ENCODE measurements at regions not wholly inside any gene's neighbourhood (a gene's known extent, or its start where the extent isn't known, plus 50 kb on each side); places are given as distances from the start of the nearest gene placed in this dataset.

DNA sequence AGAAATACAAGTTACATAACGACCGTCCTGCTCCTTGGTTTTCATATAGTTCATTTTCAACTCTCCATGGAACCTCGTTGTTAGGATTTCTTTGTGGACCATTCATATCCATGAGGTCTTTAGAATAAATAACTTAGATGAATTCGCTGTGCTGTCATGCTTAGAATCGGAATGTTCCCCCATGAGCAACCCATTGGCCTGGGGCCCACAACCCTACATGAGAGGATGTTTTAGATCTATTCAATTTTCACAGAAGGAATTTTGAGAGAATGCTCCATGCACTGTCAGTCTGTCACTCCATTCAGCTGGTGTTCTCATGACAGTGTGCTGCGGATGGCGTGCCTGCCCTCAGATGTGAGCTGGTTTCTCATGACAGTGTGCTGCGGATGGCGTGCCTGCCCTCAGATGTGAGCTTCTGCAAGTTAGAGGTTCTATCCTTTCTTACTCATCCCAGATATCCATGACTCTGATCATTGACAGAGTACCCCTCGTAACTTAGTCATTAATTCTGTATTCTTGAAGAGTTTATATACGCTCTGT lies 1193.1 kb downstream of the EFNB2 start:
- TF ChIP-seq POLR2A (IDR thresholded peaks at IDR 0.05; ENCODE audit: extremely low read depth, insufficient read length) (no peak), MYC (IDR thresholded peaks at IDR 0.05; ENCODE audit: low read depth, low read length) (no peak)
- TF ChIP-seq, protein P1, sequence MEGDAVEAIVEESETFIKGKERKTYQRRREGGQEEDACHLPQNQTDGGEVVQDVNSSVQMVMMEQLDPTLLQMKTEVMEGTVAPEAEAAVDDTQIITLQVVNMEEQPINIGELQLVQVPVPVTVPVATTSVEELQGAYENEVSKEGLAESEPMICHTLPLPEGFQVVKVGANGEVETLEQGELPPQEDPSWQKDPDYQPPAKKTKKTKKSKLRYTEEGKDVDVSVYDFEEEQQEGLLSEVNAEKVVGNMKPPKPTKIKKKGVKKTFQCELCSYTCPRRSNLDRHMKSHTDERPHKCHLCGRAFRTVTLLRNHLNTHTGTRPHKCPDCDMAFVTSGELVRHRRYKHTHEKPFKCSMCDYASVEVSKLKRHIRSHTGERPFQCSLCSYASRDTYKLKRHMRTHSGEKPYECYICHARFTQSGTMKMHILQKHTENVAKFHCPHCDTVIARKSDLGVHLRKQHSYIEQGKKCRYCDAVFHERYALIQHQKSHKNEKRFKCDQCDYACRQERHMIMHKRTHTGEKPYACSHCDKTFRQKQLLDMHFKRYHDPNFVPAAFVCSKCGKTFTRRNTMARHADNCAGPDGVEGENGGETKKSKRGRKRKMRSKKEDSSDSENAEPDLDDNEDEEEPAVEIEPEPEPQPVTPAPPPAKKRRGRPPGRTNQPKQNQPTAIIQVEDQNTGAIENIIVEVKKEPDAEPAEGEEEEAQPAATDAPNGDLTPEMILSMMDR (IDR thresholded peaks at IDR 0.05; ENCODE audit: low read depth, low read length), result no peak
- TF ChIP-seq, protein P2, sequence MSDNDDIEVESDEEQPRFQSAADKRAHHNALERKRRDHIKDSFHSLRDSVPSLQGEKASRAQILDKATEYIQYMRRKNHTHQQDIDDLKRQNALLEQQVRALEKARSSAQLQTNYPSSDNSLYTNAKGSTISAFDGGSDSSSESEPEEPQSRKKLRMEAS (IDR thresholded peaks at IDR 0.05; ENCODE audit: low read depth, low read length), result no peak

All from NB4 (cell line).